OCI-LY3 (cell line): ENCODE measurements at regions not wholly inside any gene's neighbourhood (a gene's known extent, or its start where the extent isn't known, plus 50 kb on each side); places are given as distances from the start of the nearest gene placed in this dataset.

Experiments used
- EZH2phosphoT487 ChIP-seq: fragments of 200-600 bp; shearing (Covaris generic); IDR thresholded peaks from 2 replicates; pipeline ENCODE4 v1.6.1; 2018; ENCODE audit warnings: antibody characterized with exemption, mixed run types, low read depth
- TF ChIP-seq, protein P1 (sequence below): fragments of 200-600, 300-600 bp; sonication (generic); IDR thresholded peaks from 2 replicates; pipeline ENCODE4 v1.5.1; 2014; ENCODE audit warnings: antibody characterized with exemption, low read length, low read depth

DNA sequence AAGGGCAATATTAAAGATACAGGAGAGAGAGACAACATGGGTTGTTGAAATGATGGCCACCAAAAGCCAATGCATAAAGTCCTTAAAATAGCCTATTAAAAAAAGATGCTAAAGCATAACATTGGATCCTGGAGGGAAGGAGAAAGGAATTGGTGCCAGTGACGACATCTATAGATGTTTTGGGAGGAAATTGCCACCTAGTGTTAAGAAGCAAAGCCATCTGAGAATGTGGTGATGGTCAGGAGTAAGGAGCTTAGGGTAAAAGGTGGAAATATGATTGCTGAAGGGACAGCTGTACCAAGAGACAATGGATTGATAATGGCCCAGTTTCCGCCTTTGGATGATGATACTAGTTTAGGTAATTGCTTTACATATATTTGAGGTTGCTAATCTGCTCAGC, 85.1 kb downstream of the TMEM30B start:
- TF ChIP-seq, protein P1, sequence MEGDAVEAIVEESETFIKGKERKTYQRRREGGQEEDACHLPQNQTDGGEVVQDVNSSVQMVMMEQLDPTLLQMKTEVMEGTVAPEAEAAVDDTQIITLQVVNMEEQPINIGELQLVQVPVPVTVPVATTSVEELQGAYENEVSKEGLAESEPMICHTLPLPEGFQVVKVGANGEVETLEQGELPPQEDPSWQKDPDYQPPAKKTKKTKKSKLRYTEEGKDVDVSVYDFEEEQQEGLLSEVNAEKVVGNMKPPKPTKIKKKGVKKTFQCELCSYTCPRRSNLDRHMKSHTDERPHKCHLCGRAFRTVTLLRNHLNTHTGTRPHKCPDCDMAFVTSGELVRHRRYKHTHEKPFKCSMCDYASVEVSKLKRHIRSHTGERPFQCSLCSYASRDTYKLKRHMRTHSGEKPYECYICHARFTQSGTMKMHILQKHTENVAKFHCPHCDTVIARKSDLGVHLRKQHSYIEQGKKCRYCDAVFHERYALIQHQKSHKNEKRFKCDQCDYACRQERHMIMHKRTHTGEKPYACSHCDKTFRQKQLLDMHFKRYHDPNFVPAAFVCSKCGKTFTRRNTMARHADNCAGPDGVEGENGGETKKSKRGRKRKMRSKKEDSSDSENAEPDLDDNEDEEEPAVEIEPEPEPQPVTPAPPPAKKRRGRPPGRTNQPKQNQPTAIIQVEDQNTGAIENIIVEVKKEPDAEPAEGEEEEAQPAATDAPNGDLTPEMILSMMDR = no peak
- no peak for TF ChIP-seq EZH2phosphoT487
